H1 (cell line): ENCODE measurements at regions not wholly inside any gene's neighbourhood (a gene's known extent, or its start where the extent isn't known, plus 50 kb on each side); places are given as distances from the start of the nearest gene placed in this dataset.

ENCODE experiments used
- CBX8 ChIP-seq: fragments of 300-800, 300-1000 bp; sonication (generic); IDR thresholded peaks from 2 replicates; pipeline ENCODE4 v1.7.1; 2016; ENCODE audit warnings: low read depth, low read length, borderline replicate concordance
- CEBPB ChIP-seq: IDR thresholded peaks from 2 replicates; pipeline ENCODE4 v1.6.1; 2012; ENCODE audit warnings: low read depth, low read length
- RFX5 ChIP-seq: IDR thresholded peaks from 2 replicates; pipeline ENCODE4 v1.6.1; 2011; ENCODE audit warnings: low read depth, low read length, improper control_type of control experiment, borderline replicate concordance
- TF ChIP-seq, protein P1 (sequence below), 3 experiments: IDR thresholded peaks; 1 replicate in 2 of 3; 2 replicates in 1 of 3; pipeline versions ENCODE4 v1.5.1 to v1.6.1; 2011; ENCODE audit warnings: low read length in 3 of 3, mild to moderate bottlenecking in 3 of 3, inconsistent platforms in 2 of 3, low read depth in 1 of 3, moderate library complexity in 1 of 3; ENCODE audit not compliant: insufficient read depth in 1 of 3; ENCODE audit errors: control extremely low read depth in 1 of 3
- TF ChIP-seq, protein P2 (sequence below): IDR thresholded peaks from 2 replicates; pipeline ENCODE4 v1.6.1; 2012; ENCODE audit warnings: inconsistent platforms

DNA sequence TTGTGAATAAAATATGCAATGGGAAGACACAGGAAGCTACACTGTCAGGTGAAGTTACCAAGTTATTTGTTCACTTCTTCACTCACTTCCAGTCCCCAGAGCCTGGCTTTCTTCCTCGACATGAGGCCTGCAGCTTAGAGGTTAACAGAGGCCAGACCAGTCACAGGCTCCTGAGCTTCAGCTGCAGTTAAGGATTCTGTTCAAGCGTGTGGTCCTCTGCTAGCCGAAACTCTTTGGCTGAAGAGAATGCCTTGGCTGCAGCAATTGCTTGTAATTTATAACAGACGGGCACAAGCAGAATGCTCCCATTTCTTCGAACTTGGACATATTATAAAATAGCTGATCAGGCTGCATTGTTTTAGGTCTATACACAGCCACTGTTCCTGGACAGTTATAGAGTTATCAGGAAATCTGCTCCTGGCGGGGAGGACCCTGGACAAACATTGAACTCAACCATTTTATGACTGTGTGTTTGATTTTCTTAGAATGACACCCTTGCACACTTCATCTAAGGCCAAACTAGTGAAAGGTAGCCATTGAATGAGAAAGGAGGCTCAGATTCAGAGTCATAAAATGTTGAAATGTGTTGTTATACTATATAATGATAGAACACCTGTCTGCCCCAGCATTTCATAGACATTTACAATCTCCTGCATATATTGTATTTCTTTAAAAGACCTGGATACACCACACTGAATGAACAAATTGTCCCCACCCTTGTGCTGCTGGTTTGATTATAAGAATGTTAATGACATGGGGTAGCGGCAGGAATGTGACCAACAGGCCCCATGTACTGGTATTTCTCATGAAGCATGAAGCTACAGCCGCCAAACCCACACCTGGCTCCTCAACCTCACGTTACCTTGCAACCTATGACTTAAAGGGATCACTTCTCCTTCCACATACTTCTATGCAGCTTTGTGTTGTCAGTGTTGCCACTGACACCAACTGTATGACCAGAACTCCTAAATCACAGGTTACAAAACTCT lies 153.6 kb downstream of the TDRD15 start:
- TF ChIP-seq, protein P1, sequence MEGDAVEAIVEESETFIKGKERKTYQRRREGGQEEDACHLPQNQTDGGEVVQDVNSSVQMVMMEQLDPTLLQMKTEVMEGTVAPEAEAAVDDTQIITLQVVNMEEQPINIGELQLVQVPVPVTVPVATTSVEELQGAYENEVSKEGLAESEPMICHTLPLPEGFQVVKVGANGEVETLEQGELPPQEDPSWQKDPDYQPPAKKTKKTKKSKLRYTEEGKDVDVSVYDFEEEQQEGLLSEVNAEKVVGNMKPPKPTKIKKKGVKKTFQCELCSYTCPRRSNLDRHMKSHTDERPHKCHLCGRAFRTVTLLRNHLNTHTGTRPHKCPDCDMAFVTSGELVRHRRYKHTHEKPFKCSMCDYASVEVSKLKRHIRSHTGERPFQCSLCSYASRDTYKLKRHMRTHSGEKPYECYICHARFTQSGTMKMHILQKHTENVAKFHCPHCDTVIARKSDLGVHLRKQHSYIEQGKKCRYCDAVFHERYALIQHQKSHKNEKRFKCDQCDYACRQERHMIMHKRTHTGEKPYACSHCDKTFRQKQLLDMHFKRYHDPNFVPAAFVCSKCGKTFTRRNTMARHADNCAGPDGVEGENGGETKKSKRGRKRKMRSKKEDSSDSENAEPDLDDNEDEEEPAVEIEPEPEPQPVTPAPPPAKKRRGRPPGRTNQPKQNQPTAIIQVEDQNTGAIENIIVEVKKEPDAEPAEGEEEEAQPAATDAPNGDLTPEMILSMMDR (IDR thresholded peaks at IDR 0.05; ENCODE audit: control extremely low read depth in 1 of 3, insufficient read depth in 1 of 3, low read depth in 1 of 3, low read length in 3 of 3) = no peak
- TF ChIP-seq, protein P2, sequence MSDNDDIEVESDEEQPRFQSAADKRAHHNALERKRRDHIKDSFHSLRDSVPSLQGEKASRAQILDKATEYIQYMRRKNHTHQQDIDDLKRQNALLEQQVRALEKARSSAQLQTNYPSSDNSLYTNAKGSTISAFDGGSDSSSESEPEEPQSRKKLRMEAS = no peak
- TF ChIP-seq RFX5 (no peak), CBX8 (no peak), CEBPB (no peak)
